CMK (cell line): ENCODE measurements at regions not wholly inside any gene's neighbourhood (a gene's known extent, or its start where the extent isn't known, plus 50 kb on each side); places are given as distances from the start of the nearest gene placed in this dataset.
"Not testable (repeated sequence)": the region's sequence is repeated elsewhere in the genome, so short reads cannot be mapped to it uniquely, and the experiment has no call there.

Experiments
- DNase-seq: peaks from one replicate; pipeline ENCODE4 v3.0.0-alpha.2; 2010; ENCODE audit warnings: low read depth

GRCh38 chr2:120625865-120626560 lies 109.7 kb upstream of the GLI2 start:
- no peak for DNase-seq

- DNase-seq, result no peak
Observed at GRCh38 chr2:120626566-120626965, 109.1 kb upstream of the GLI2 start.

- no peak for DNase-seq
Observed at GRCh38 chr2:120628248-120628647, 107.4 kb upstream of the GLI2 start.

- no peak for DNase-seq
Observed at GRCh38 chr2:120629241-120629895, 106.3 kb upstream of the GLI2 start.

- DNase-seq, result no peak
Observed at GRCh38 chr2:120630031-120630701, 105.5 kb upstream of the GLI2 start.

GRCh38 chr2:120631236-120631635 lies 104.4 kb upstream of the GLI2 start:
- no peak for DNase-seq

GRCh38 chr2:120631724-120632123 lies 103.9 kb upstream of the GLI2 start:
- no peak for DNase-seq

- no peak for DNase-seq
Observed at GRCh38 chr2:120632796-120633646, 102.6 kb upstream of the GLI2 start.

GRCh38 chr2:120634533-120634932 lies 101.1 kb upstream of the GLI2 start:
- DNase-seq, result no peak

- no peak for DNase-seq
Observed at GRCh38 chr2:120635146-120635545, 100.5 kb upstream of the GLI2 start.

- no peak for DNase-seq
Observed at GRCh38 chr2:120637847-120638246, 97.8 kb upstream of the GLI2 start.

- DNase-seq, result no peak
Observed at GRCh38 chr2:120638450-120638849, 97.2 kb upstream of the GLI2 start.

GRCh38 chr2:120641366-120641771 lies 94.3 kb upstream of the GLI2 start:
- DNase-seq, result no peak

- no peak for DNase-seq
Observed at GRCh38 chr2:120642646-120643045, 93.0 kb upstream of the GLI2 start.

GRCh38 chr2:120646994-120647393 lies 88.7 kb upstream of the GLI2 start:
- DNase-seq, result no peak

GRCh38 chr2:120647487-120647886 lies 88.2 kb upstream of the GLI2 start:
- no peak for DNase-seq

- not testable (repeated sequence) for DNase-seq
Observed at GRCh38 chr2:120649381-120649780, 86.3 kb upstream of the GLI2 start.

GRCh38 chr2:120650022-120650644 lies 85.5 kb upstream of the GLI2 start:
- DNase-seq, result no peak

- DNase-seq, result no peak
Observed at GRCh38 chr2:120651818-120652217, 83.8 kb upstream of the GLI2 start.

- DNase-seq, result no peak
Observed at GRCh38 chr2:120653046-120653445, 82.6 kb upstream of the GLI2 start.

- DNase-seq, result no peak
Observed at GRCh38 chr2:120653871-120654270, 81.8 kb upstream of the GLI2 start.
